ENCODE measurements at regions not wholly inside any gene's neighbourhood (a gene's known extent, or its start where the extent isn't known, plus 50 kb on each side); places are given as distances from the start of the nearest gene placed in this dataset.

GRCh38 chr17:71409137-71409536 lies 711.7 kb upstream of the SOX9 start:
- Histone ChIP-seq H3K4me3 (ENCODE audit: control extremely low read depth in 1 of 5, extremely low read depth in 1 of 5, insufficient read depth in 1 of 5, low read depth in 2 of 5, low read length in 4 of 5) (no peak overlapping the region), H3K27ac (ENCODE audit: low read length in 2 of 2) (no peak overlapping the region), H3K79me2 (ENCODE audit: control insufficient read depth, insufficient read depth, low read length) (no peaks in the 10 kb centered on the region), H2AFZ (ENCODE audit: insufficient read depth, low read depth, low read length, poor library complexity, severe bottlenecking) (no peak overlapping the region), H3K9ac (ENCODE audit: low read length) (no peak overlapping the region), H3K27me3 (replicated peaks in 1 of 4; ENCODE audit: control extremely low read depth in 1 of 4, control insufficient read depth in 3 of 4, insufficient read depth in 4 of 4, low read length in 3 of 4) (no peaks in the 10 kb centered on the region), H3K4me2 (replicated peaks; ENCODE audit: low read depth, low read length, poor library complexity, severe bottlenecking) (no peak overlapping the region), H3K9me3 (ENCODE audit: control extremely low read depth in 1 of 3, control insufficient read depth in 2 of 3, insufficient read depth in 1 of 3, low read length in 2 of 3) (peaks cover 0 to 6% (median 0%) of the 10 kb centered on the region in 3 donors), H4K20me1 (ENCODE audit: control insufficient read depth, insufficient read depth, low read length, poor library complexity, severe bottlenecking) (no peaks in the 10 kb centered on the region), H3K4me1 (ENCODE audit: control insufficient read depth in 2 of 2, insufficient read depth in 2 of 2, low read length in 2 of 2) (no peaks in the 10 kb centered on the region), H3K36me3 (replicated peaks in 1 of 2; ENCODE audit: control extremely low read depth in 1 of 2, control insufficient read depth in 1 of 2, extremely low read depth in 1 of 2, insufficient read depth in 2 of 2, low read length in 1 of 2) (no peaks in the 10 kb centered on the region)
- WGBS (ENCODE audit: insufficient coverage): no CpG with 5 or more reads among the region's 1 CpG
- no peak overlapping the region for H3K27ac Mint-ChIP-seq
- no peaks in the 10 kb centered on the region for H3K9me3 Mint-ChIP-seq (ENCODE audit: insufficient read depth)
- ATAC-seq (ENCODE audit: low read depth) (no peak), DNase-seq (no peak)
- ChIA-PET POLR2A (no interaction called here), CTCF (no interaction called here)
- TF ChIP-seq CTCF (IDR thresholded peaks at IDR 0.05) (no peak), EZH2 (IDR thresholded peaks at IDR 0.05; ENCODE audit: borderline replicate concordance, insufficient read depth, low read depth, low read length, poor library complexity, severe bottlenecking) (no peak)
- H3K4me1 Mint-ChIP-seq: no peaks in the 10 kb centered on the region
- intact Hi-C loops (cut with micrococcal nuclease): no loop called here
- H3K27me3 Mint-ChIP-seq: no peaks in the 10 kb centered on the region
- no peak overlapping the region for H3K4me3 Mint-ChIP-seq

DNA sequence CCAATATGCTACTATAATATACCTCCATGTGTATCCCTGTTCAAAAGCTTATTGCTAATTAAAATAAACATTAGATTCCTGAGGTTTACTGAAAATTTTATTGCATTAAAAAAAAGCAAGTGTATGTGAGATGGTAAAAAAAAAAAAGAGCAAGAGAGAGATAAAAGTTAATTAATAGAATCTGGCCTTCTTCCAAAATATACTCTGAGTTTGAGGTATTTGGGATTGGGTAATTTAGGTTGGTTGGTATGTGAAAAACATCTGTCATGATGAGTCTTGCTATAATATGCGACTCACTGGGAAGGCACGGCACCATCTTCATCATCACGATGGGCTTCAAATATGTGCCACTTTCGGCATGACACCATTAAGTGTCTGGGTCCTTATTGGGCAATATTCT lies 711.1 kb upstream of the SOX9 start:
- H3K4me2 ChIP-seq (replicated peaks; ENCODE audit: low read depth, low read length, poor library complexity, severe bottlenecking): no peak overlapping the region
- Mint-ChIP-seq H3K27ac (no peak overlapping the region), H3K4me1 (no peaks in the 10 kb centered on the region), H3K4me3 (no peak overlapping the region), H3K27me3 (no peaks in the 10 kb centered on the region), H3K9me3 (ENCODE audit: insufficient read depth) (no peaks in the 10 kb centered on the region)
- no peaks in the 10 kb centered on the region for H3K79me2 ChIP-seq (ENCODE audit: control insufficient read depth, insufficient read depth, low read length)
- POLR2A ChIA-PET: no interaction called here
- no peaks in the 10 kb centered on the region for H3K36me3 ChIP-seq (replicated peaks in 1 of 2; ENCODE audit: control extremely low read depth in 1 of 2, control insufficient read depth in 1 of 2, extremely low read depth in 1 of 2, insufficient read depth in 2 of 2, low read length in 1 of 2)
- H3K27me3 ChIP-seq (replicated peaks in 1 of 4; ENCODE audit: control extremely low read depth in 1 of 4, control insufficient read depth in 3 of 4, insufficient read depth in 4 of 4, low read length in 3 of 4): no peaks in the 10 kb centered on the region
- no peak overlapping the region for H3K4me3 ChIP-seq (ENCODE audit: control extremely low read depth in 1 of 5, extremely low read depth in 1 of 5, insufficient read depth in 1 of 5, low read depth in 2 of 5, low read length in 4 of 5)
- intact Hi-C loops (cut with micrococcal nuclease): no loop called here
- no peaks in the 10 kb centered on the region for H3K4me1 ChIP-seq (ENCODE audit: control insufficient read depth in 2 of 2, insufficient read depth in 2 of 2, low read length in 2 of 2)
- no peak for DNase-seq
- H3K9me3 ChIP-seq (ENCODE audit: control extremely low read depth in 1 of 3, control insufficient read depth in 2 of 3, insufficient read depth in 1 of 3, low read length in 2 of 3): peaks cover 0 to 6% (median 0%) of the 10 kb centered on the region in 3 donors
- H3K9ac ChIP-seq (ENCODE audit: low read length): no peak overlapping the region
- TF ChIP-seq EZH2 (IDR thresholded peaks at IDR 0.05; ENCODE audit: borderline replicate concordance, insufficient read depth, low read depth, low read length, poor library complexity, severe bottlenecking) (no peak), CTCF (IDR thresholded peaks at IDR 0.05) (no peak)
- WGBS (ENCODE audit: insufficient coverage): 98% methylated on average over 4 of the region's 4 CpGs
- H2AFZ ChIP-seq (ENCODE audit: insufficient read depth, low read depth, low read length, poor library complexity, severe bottlenecking): no peak overlapping the region
- no peak overlapping the region for H3K27ac ChIP-seq (ENCODE audit: low read length in 2 of 2)
- CTCF ChIA-PET: no interaction called here
- H4K20me1 ChIP-seq (ENCODE audit: control insufficient read depth, insufficient read depth, low read length, poor library complexity, severe bottlenecking): no peaks in the 10 kb centered on the region
- ATAC-seq (ENCODE audit: low read depth): no peak

Measured in B cell (primary cell).